HepG2 (cell line): ENCODE measurements at regions not wholly inside any gene's neighbourhood (a gene's known extent, or its start where the extent isn't known, plus 50 kb on each side); places are given as distances from the start of the nearest gene placed in this dataset.

ENCODE experiments used
- ATAC-seq: fragments of 200-7000 bp; cut with Tn5 transposase; 3 replicates; pipeline ENCODE4 v1.9.1; 2020; ENCODE audit warnings: mild to moderate bottlenecking, moderate library complexity
- BruUV-seq: library from RNA; stranded (reverse); fragments of 400-500 nt; replicated peaks from 2 replicates; lab custom pipeline; 2021; lab: Mats Ljungman, UMichigan
- CTCF ChIA-PET: fragments of 300-600 bp; formaldehyde crosslinking; extraction: SDS; loops from one replicate; lab custom pipeline; 2021; ENCODE audit warnings: low total read pairs, inconsistent platforms, low intra/inter-chr PET ratio; lab: Yijun Ruan, JAX
- POLR2A ChIA-PET: fragments of 350-600 bp; sonication (Branson Sonifier 250); formaldehyde crosslinking; loops from one replicate; lab custom pipeline; 2020; ENCODE audit warnings: antibody characterized with exemption, inconsistent platforms; lab: Yijun Ruan, JAX
- DNase-seq: peaks from one replicate; pipeline ENCODE4 v3.0.0-alpha.2; 2015; ENCODE audit warnings: low spot score
- FAIRE-seq: peaks from 3 replicates; lab custom pipeline; 2011; peaks lifted over from hg19 to GRCh38; lab: Jason Lieb, UNC
- H2AFZ ChIP-seq: one replicate; pipeline ENCODE4 v1.6.1; 2011; ENCODE audit warnings: low read length, inconsistent platforms
- H3K27ac ChIP-seq: fragments of 300-600 bp; 3 replicates; pipeline ENCODE4 v1.8.0; 2011; ENCODE audit warnings: mixed run types, mild to moderate bottlenecking, mixed read lengths, low read length, inconsistent platforms; ENCODE audit not compliant: insufficient read depth; ENCODE audit errors: extremely low read length
- H3K27me3 ChIP-seq, 2 experiments: fragments of 200-600 bp in 1 of 2; 2 replicates in 1 of 2; 3 replicates in 1 of 2; pipeline versions ENCODE4 v1.6.0 to v1.8.0; 2011; ENCODE audit warnings: low read length in 2 of 2, mild to moderate bottlenecking in 2 of 2, moderate library complexity in 2 of 2, inconsistent platforms in 1 of 2; ENCODE audit not compliant: insufficient read depth in 2 of 2, control insufficient read depth in 1 of 2
- H3K36me3 ChIP-seq, 2 experiments: fragments of 200-600 bp in 1 of 2; replicated peaks in 1 of 2; 2 replicates in 1 of 2; 3 replicates in 1 of 2; pipeline versions ENCODE4 v1.5.1 to v1.8.0; 2011; ENCODE audit warnings: low read length in 2 of 2, inconsistent platforms in 1 of 2; ENCODE audit not compliant: insufficient read depth in 2 of 2, control insufficient read depth in 1 of 2
- H3K4me1 ChIP-seq: 2 replicates; pipeline ENCODE4 v1.5.1; 2012; ENCODE audit warnings: low read length, inconsistent platforms; ENCODE audit not compliant: insufficient read depth
- H3K4me2 ChIP-seq: 2 replicates; pipeline ENCODE4 v1.6.0; 2011; ENCODE audit warnings: low read depth, low read length, inconsistent platforms
- H3K4me3 ChIP-seq, 3 experiments: fragments of 200-600 bp in 1 of 3; sonication (generic), shearing (Covaris generic) in 1 of 3; replicated peaks in 1 of 3; 2 replicates each; pipeline ENCODE4 v1.5.1; 2011 to 2016; ENCODE audit warnings: low read length in 3 of 3, inconsistent platforms in 2 of 3, low read depth in 2 of 3, mild to moderate bottlenecking in 2 of 3, control low read depth in 1 of 3, mixed read lengths in 1 of 3; ENCODE audit not compliant: insufficient read depth in 1 of 3
- H3K79me2 ChIP-seq: one replicate; pipeline ENCODE4 v1.6.1; 2011; ENCODE audit warnings: low read length, inconsistent platforms; ENCODE audit not compliant: insufficient read depth
- H3K9ac ChIP-seq: 2 replicates; pipeline ENCODE4 v1.6.0; 2011; ENCODE audit warnings: mild to moderate bottlenecking, low read depth, low read length, inconsistent platforms; ENCODE audit not compliant: insufficient read depth
- H3K9me3 ChIP-seq: 2 replicates; pipeline ENCODE4 v1.5.1; 2012; ENCODE audit warnings: mild to moderate bottlenecking, low read length
- H4K20me1 ChIP-seq: 2 replicates; pipeline ENCODE4 v1.6.0; 2011; ENCODE audit warnings: inconsistent platforms, mild to moderate bottlenecking, low read length, moderate library complexity; ENCODE audit not compliant: insufficient read depth
- ATF2 ChIP-seq: sonication (generic); formaldehyde crosslinking; IDR thresholded peaks from 2 replicates; pipeline ENCODE4 v1.4.0; 2020; ENCODE audit warnings: missing genetic modification reagents
- GPBP1L1 ChIP-seq: sonication (generic); formaldehyde crosslinking; IDR thresholded peaks from 2 replicates; pipeline ENCODE4 v1.5.0; 2020; ENCODE audit warnings: mild to moderate bottlenecking, missing genetic modification reagents
- IRF2 ChIP-seq: IDR thresholded peaks from 2 replicates; pipeline ENCODE4 v1.6.1; 2018; ENCODE audit warnings: missing genetic modification reagents, missing compliant biosample characterization
- MAFK ChIP-seq, 2 experiments: IDR thresholded peaks in 1 of 2; conservative IDR thresholded peaks in 1 of 2; 2 replicates each; pipeline ENCODE4 v1.6.1; 2011; ENCODE audit warnings: improper control_type of control experiment in 2 of 2, low read length in 2 of 2
- NPAS2 ChIP-seq: sonication (generic); formaldehyde crosslinking; IDR thresholded peaks from 2 replicates; pipeline ENCODE4 v1.8.0; 2022; ENCODE audit warnings: mild to moderate bottlenecking, missing genetic modification reagents, borderline replicate concordance
- PHF5A ChIP-seq: IDR thresholded peaks from one replicate; pipeline ENCODE4 v1.6.1; 2018; ENCODE audit warnings: low read depth, missing genetic modification reagents; ENCODE audit not compliant: unreplicated experiment
- TBX2 ChIP-seq: sonication (generic); formaldehyde crosslinking; IDR thresholded peaks from 2 replicates; pipeline ENCODE4 v1.5.0; 2020; ENCODE audit warnings: missing genetic modification reagents, mild to moderate bottlenecking, borderline replicate concordance
- THAP7 ChIP-seq: sonication (generic); formaldehyde crosslinking; IDR thresholded peaks from 2 replicates; pipeline ENCODE4 v1.8.1; 2023; ENCODE audit warnings: mild to moderate bottlenecking, missing genetic modification reagents
- ZBTB34 ChIP-seq: sonication (generic); formaldehyde crosslinking; IDR thresholded peaks from 2 replicates; pipeline ENCODE4 v1.8.0; 2022; ENCODE audit warnings: mild to moderate bottlenecking, missing genetic modification reagents
- ZBTB7B ChIP-seq: sonication (generic); formaldehyde crosslinking; IDR thresholded peaks from 2 replicates; pipeline ENCODE4 v1.4.0; 2020; ENCODE audit warnings: missing genetic modification reagents
- ZNF234 ChIP-seq: sonication (generic); formaldehyde crosslinking; conservative IDR thresholded peaks from 2 replicates; pipeline ENCODE4 v1.5.1; 2020; ENCODE audit warnings: mild to moderate bottlenecking, missing genetic modification reagents
- ZNF724P ChIP-seq: sonication (generic); formaldehyde crosslinking; IDR thresholded peaks from 2 replicates; pipeline ENCODE4 v1.8.0; 2022; ENCODE audit warnings: missing genetic modification reagents, borderline replicate concordance
- WGBS: methylation state at CpG from one replicate; pipeline ENCODE4 v1.1.6; 2017; ENCODE audit warnings: low lambda C conversion rate; 5-methylcytosine and 5-hydroxymethylcytosine counted together
- in situ Hi-C: cut with HindIII; loops from 2 replicates; pipeline ENCODE4 v1.10.0; 2017; ENCODE audit warnings: low pct_unique_long_range_greater_than_20kb; ENCODE audit not compliant: extremely low pct_ligation_motif_present
- intact Hi-C: fragments of 100-400 bp; cut with micrococcal nuclease; formaldehyde crosslinking; loops from one replicate; pipeline ENCODE4 v1.10.0; 2022; ENCODE audit not compliant: unreplicated experiment
- TF ChIP-seq, protein P1 (sequence below), 2 experiments: sonication (generic) in 1 of 2; formaldehyde crosslinking in 1 of 2; IDR thresholded peaks; 2 replicates each; pipeline versions ENCODE4 v1.4.0 to v1.6.1; 2018 to 2020; ENCODE audit warnings: missing genetic modification reagents in 2 of 2, borderline replicate concordance in 1 of 2, low read depth in 1 of 2, mild to moderate bottlenecking in 1 of 2, missing biosample characterization in 1 of 2

GRCh38 chr11:33643167-33643824, 57.3 kb downstream of the C11orf91 start:
- Histone ChIP-seq H3K9me3 (no peaks in the 10 kb centered on the region), H3K4me2 (no peak overlapping the region), H3K27me3 (0 out of 5 replicates have a peak, but pooled peaks cover 1 to 8% of the 10 kb centered on the region in 2 experiments), H3K36me3 (no peaks in the 10 kb centered on the region), H3K4me3 (no peak overlapping the region), H3K27ac (no peak overlapping the region), H3K4me1 (no peaks in the 10 kb centered on the region), H3K79me2 (no peaks in the 10 kb centered on the region), H3K9ac (no peak overlapping the region)
- no peak for ATAC-seq
- intact Hi-C loops (no loop called here), in situ Hi-C loops (no loop called here)
- ChIA-PET POLR2A (no interaction called here), CTCF (no interaction called here)
- 0% methylated on average over 3 of the region's 3 CpGs for WGBS
- no peak for DNase-seq
- no peak for TF ChIP-seq ATF2
- no peak for TF ChIP-seq IRF2 (CRISPR knock-in tag)
- no peak for TF ChIP-seq THAP7
- TF ChIP-seq ZBTB34 (CRISPR knock-in tag), result no peak
- no peak for TF ChIP-seq NPAS2 (CRISPR knock-in tag)
- TF ChIP-seq ZNF724P (CRISPR knock-in tag), result no peak
- no peak for TF ChIP-seq TBX2 (CRISPR knock-in tag)
- no peak for TF ChIP-seq PHF5A (CRISPR knock-in tag)
- TF ChIP-seq GPBP1L1, result no peak
- TF ChIP-seq ZNF234 (CRISPR knock-in tag), result no peak
- no peak for TF ChIP-seq MAFK (conservative IDR thresholded peaks at IDR 0.05 in 1 of 2, IDR thresholded peaks at IDR 0.05 in 1 of 2; ENCODE audit: low read length in 2 of 2)
- TF ChIP-seq ZBTB7B (CRISPR knock-in tag), result no peak
- TF ChIP-seq, protein P1, sequence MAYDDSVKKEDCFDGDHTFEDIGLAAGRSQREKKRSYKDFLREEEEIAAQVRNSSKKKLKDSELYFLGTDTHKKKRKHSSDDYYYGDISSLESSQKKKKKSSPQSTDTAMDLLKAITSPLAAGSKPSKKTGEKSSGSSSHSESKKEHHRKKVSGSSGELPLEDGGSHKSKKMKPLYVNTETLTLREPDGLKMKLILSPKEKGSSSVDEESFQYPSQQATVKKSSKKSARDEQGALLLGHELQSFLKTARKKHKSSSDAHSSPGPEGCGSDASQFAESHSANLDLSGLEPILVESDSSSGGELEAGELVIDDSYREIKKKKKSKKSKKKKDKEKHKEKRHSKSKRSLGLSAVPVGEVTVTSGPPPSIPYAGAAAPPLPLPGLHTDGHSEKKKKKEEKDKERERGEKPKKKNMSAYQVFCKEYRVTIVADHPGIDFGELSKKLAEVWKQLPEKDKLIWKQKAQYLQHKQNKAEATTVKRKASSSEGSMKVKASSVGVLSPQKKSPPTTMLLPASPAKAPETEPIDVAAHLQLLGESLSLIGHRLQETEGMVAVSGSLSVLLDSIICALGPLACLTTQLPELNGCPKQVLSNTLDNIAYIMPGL (CRISPR knock-in tag; IDR thresholded peaks at IDR 0.05; ENCODE audit: borderline replicate concordance in 1 of 2, low read depth in 1 of 2), result no peak
- TF ChIP-seq, all 625 proteins: peak for 0
- Histone ChIP-seq H2AFZ (no peak overlapping the region), H4K20me1 (0 out of 2 replicates have a peak, but pooled peaks cover 3% of the 10 kb centered on the region)
- BruUV-seq, result no TSS peak
- FAIRE-seq, result no peak
